ENCODE measurements at regions not wholly inside any gene's neighbourhood (a gene's known extent, or its start where the extent isn't known, plus 50 kb on each side); places are given as distances from the start of the nearest gene placed in this dataset.

DNA sequence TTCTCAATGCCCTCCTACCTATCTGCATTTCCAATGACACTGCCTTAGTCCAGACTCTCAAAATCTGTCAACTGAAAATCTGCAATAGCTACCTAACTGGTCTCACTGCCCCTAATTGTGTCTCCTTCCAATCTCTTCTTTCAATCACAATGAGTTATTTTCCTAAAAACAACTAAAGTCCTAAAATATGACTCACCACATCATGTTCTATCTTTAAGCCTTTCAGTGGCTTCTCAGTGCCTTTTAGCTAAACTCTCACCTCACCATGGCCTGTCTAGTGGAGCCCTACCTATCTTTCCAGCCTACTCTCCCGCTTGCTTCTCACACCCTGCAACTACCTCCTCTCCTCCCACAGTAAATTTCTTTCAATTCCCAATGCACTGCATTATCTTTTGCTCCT, 220.9 kb upstream of the PKDCC start:
- no peak for DNase-seq
- intact Hi-C loops (cut with DNase I; ENCODE audit: low total_unique reads) = no loop called here
- Histone ChIP-seq H3K27me3 (replicated peaks in 1 of 7) (peaks cover 0 to 30% (median 0%) of the 10 kb centered on the region in 7 donors), H3K9me3 (no peaks in the 10 kb centered on the region), H3K27ac (no peak overlapping the region), H3K36me3 (no peaks in the 10 kb centered on the region), H3K4me1 (no peaks in the 10 kb centered on the region), H3K4me3 (no peak overlapping the region)
- no peak for TF ChIP-seq POLR2AphosphoS5 (IDR thresholded peaks at IDR 0.05)
- TF ChIP-seq, protein P1, sequence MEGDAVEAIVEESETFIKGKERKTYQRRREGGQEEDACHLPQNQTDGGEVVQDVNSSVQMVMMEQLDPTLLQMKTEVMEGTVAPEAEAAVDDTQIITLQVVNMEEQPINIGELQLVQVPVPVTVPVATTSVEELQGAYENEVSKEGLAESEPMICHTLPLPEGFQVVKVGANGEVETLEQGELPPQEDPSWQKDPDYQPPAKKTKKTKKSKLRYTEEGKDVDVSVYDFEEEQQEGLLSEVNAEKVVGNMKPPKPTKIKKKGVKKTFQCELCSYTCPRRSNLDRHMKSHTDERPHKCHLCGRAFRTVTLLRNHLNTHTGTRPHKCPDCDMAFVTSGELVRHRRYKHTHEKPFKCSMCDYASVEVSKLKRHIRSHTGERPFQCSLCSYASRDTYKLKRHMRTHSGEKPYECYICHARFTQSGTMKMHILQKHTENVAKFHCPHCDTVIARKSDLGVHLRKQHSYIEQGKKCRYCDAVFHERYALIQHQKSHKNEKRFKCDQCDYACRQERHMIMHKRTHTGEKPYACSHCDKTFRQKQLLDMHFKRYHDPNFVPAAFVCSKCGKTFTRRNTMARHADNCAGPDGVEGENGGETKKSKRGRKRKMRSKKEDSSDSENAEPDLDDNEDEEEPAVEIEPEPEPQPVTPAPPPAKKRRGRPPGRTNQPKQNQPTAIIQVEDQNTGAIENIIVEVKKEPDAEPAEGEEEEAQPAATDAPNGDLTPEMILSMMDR (IDR thresholded peaks at IDR 0.05 in 8 of 11, conservative IDR thresholded peaks at IDR 0.05 in 3 of 11) = no peak
- TF ChIP-seq POLR2A (IDR thresholded peaks at IDR 0.05) = no peak
- WGBS, 5 donors = 68 to 89% (median 82%) methylated on average over 1 of the region's 1 CpG

GRCh38 chr2:41827354-41827971, 220.4 kb upstream of the PKDCC start:
- Histone ChIP-seq H3K4me3 (no peak overlapping the region), H3K27ac (no peak overlapping the region), H3K27me3 (replicated peaks in 1 of 7) (peaks cover 0 to 32% (median 0%) of the 10 kb centered on the region in 7 donors), H3K4me1 (no peaks in the 10 kb centered on the region), H3K9me3 (no peaks in the 10 kb centered on the region), H3K36me3 (no peaks in the 10 kb centered on the region)
- TF ChIP-seq POLR2A (IDR thresholded peaks at IDR 0.05) = no peak
- TF ChIP-seq POLR2AphosphoS5 (IDR thresholded peaks at IDR 0.05) = no peak
- TF ChIP-seq, protein P1 (IDR thresholded peaks at IDR 0.05 in 8 of 11, conservative IDR thresholded peaks at IDR 0.05 in 3 of 11) = no peak
- no peak for DNase-seq
- WGBS, 5 donors = 57 to 68% (median 63%) methylated on average over 6 of the region's 6 CpGs
- intact Hi-C loops (cut with DNase I; ENCODE audit: low total_unique reads) = no loop called here

- H3K4me3 ChIP-seq = no peak overlapping the region
Measured at GRCh38 chr2:41828052-41828643, 219.7 kb upstream of the PKDCC start.

DNA sequence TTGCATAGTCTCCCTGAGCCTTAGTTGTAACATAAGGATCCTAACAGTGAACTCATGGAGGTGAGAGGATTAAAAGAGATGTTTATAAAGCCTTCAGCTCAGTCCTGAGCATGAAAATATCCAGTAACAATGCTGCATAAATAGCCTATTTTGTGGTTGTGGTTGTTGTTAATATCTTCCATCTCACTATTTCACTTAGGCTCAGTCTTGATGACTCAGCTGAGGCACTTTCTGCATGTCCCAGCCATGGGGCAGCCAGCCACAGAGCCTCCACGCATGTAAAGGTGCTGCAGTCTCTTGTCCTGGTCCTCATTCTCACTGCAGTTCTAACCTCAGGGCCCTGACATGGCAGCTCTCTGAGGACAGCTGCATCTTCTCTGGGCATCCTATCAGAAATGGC, 218.8 kb upstream of the PKDCC start:
- intact Hi-C loops (cut with DNase I; ENCODE audit: low total_unique reads) = no loop called here
- Histone ChIP-seq H3K36me3 (no peaks in the 10 kb centered on the region), H3K9me3 (no peaks in the 10 kb centered on the region), H3K4me1 (no peaks in the 10 kb centered on the region), H3K27ac (no peak overlapping the region), H3K4me3 (no peak overlapping the region), H3K27me3 (replicated peaks in 1 of 7) (peaks cover 0 to 39% (median 0%) of the 10 kb centered on the region in 7 donors)
- TF ChIP-seq, protein P1 (IDR thresholded peaks at IDR 0.05 in 8 of 11, conservative IDR thresholded peaks at IDR 0.05 in 3 of 11) = no peak
- TF ChIP-seq POLR2AphosphoS5 (IDR thresholded peaks at IDR 0.05) (no peak), POLR2A (IDR thresholded peaks at IDR 0.05) (no peak)
- no peak for DNase-seq
- WGBS, 5 donors = 71 to 83% (median 74%) methylated on average over 1 of the region's 1 CpG

More at GRCh38 chr2:41828052-41828643, 219.7 kb upstream of the PKDCC start:
- H3K27ac ChIP-seq = no peak overlapping the region
- intact Hi-C loops (cut with DNase I; ENCODE audit: low total_unique reads) = no loop called here
- no peaks in the 10 kb centered on the region for H3K36me3 ChIP-seq
- WGBS, 5 donors = 9 to 22% (median 13%) methylated on average over 1 of the region's 1 CpG
- no peaks in the 10 kb centered on the region for H3K9me3 ChIP-seq
- no peaks in the 10 kb centered on the region for H3K4me1 ChIP-seq
- DNase-seq = no peak
- TF ChIP-seq POLR2A (IDR thresholded peaks at IDR 0.05) (no peak), POLR2AphosphoS5 (IDR thresholded peaks at IDR 0.05) (no peak)
- TF ChIP-seq, protein P1 (IDR thresholded peaks at IDR 0.05 in 8 of 11, conservative IDR thresholded peaks at IDR 0.05 in 3 of 11) = no peak
- H3K27me3 ChIP-seq (replicated peaks in 1 of 7) = peaks cover 0 to 34% (median 0%) of the 10 kb centered on the region in 7 donors
